HG03469 (cell line): ENCODE measurements at regions not wholly inside any gene's neighbourhood (a gene's known extent, or its start where the extent isn't known, plus 50 kb on each side); places are given as distances from the start of the nearest gene placed in this dataset.
A peak's percentile ranks its signal among the peaks of the same experiment; 100 is the strongest.
"Not testable (repeated sequence)": the region's sequence is repeated elsewhere in the genome, so short reads cannot be mapped to it uniquely, and the experiment has no call there.

Experiments
- ATAC-seq: cut with Tn5 transposase; IDR thresholded peaks from one replicate; pipeline ENCODE4 v1.9.1; 2021; ENCODE audit warnings: mild to moderate bottlenecking, moderate library complexity, moderate number of reproducible peaks; ENCODE audit not compliant: unreplicated experiment

DNA sequence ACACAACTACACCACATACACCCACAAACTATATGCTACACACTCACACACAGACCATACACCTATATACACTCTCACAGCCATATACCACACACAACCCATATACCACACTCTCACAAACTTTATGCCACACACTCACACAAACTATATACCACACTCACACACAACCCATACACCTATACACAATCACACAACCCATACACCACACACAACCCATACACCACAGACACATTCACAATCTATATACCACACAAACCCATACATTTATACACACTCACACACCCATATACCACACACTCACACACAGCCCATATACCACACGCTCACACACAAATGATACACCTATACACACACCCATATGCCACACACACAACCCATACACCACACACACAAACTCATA, 163.3 kb downstream of the TMEM121 start:
- no peak for ATAC-seq

DNA sequence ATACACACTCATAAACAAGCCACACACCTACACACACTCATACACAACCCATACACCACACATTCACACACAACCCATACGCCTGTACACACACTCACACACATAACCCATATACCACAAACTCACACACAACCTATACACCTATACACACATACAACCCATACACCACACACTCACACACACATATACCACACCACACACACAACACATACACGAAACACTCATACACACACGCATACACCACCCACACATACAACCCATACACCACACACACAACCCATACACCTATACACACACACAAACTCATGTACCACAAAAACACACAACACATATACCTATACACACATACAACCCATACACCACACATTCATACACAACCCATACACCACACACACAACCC, 164.3 kb downstream of the TMEM121 start:
- ATAC-seq: no peak

DNA sequence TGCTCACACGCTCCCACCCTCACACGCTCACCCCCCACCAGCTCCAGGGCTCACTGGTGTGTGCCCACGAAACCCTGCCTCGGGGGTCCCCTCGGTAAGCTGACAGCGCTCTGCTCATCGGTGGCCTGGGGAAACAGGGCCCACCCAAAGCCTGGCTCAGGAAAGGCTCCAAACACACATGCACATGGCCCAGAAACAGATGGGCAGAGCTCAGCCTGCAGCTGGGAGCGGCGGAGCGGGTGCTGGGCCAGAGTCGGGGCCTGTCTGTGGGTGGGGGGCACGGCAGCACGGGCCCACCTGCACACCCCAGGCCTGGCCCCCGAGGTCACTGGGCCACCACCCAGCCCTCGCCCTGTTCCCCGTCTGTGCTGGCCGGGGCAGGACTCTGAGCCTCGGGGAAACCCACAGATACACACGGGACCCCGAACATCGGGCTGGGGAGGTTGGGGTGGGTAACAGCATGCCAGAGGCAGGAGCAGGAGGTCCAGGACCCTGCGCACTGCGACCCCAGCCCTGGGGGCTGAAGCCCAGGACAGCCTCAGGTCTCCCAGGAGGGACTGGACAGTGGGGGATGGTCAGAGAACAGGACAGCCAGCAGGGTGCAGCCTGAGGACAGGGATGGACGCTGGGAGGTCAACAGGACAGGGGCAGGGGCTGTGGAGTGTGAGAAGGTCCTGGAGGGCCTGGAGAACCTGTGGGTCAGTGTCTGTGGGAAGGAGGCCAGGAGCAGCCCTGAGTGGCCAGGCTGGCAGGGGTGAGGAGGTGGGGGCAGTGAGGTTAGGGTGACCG, 165.1 kb downstream of the TMEM121 start:
- not testable (repeated sequence) for ATAC-seq

DNA sequence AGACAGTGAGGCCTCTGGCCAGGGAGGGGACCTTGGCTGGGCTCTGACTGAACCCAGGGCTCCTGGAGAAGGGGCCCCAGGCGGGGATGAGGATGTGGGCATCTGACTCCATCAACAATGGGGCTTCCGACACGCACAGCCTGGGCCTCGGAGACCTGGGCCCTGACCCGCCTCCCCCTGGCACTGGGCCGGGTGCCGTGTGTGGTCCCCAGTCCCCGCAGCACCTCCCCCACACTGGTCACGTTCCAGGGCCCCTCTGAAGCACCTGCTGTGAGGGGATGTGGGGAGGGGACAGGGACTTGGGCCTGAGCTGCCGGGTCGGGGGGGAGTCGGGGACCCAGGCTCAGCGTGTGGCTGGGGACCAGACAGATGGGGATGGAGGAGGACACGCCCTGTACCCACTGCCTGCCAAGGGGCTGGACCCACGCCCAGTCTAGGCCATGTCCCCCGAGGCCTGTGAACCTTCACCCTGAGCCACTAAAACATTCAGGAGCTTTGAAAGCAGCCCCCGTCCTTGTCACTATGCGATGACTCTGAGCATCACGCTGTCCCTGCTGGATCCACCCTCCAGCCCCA, 165.8 kb downstream of the TMEM121 start:
- ATAC-seq: not testable (repeated sequence)

DNA sequence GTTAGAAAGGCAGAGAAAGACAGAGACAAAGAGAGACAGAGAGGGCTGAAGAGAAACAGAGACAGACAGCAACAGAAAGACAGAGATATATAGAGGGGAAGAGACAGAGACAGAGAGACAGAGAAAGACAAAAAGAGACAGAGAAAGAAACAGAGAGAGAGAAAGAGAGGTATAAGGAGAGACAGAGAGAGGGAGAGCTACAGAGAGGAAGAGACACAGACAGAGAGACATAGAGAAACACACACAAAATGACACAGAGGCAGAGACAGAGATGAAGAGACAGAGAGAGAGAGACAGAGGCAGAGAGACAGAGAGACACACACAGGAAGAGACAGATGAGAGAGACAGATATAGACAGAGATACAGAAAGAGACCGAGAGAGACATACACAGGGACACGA, 168.6 kb downstream of the TMEM121 start:
- no peak for ATAC-seq

DNA sequence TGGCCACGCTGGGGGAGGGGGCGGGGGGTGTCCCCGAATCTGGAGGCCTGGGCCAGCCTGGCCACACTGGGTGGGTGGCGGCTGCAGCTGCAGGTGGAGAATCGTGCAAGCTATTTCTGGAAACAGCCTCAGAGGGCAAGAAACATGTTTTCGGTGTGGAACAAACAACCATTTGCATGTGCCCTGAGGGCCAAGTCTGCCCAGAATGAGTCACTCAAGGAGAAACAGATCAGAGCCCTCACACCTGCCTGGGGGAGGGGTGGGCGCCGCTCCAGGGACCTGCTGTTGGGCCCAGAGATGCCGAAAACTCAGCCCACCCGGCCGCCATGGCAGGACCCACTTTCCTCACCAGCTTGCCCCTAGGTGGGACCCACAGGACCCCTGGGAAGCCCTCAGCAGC, 170.0 kb downstream of the TMEM121 start:
- ATAC-seq: peak; percentile 37

DNA sequence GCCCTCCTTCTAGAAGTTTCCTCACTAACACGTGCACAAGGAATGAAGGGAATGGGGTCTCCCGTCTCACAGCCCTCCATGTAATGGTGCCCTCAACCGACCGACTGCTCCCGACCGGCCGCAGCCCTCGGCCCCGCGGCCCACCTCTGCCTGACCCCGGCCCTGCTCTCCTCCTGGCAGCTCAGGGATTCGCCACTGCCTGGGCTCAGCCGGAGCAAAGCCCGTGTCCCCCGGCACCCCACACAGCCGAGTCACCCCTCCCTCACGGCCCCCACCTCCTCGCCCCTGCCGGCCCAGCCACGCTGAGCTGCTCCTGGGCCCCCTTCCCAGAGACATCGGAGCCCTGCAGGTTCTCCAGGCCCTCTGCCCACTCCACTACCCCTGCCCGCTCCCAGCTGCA, 171.0 kb downstream of the TMEM121 start:
- not testable (repeated sequence) for ATAC-seq

DNA sequence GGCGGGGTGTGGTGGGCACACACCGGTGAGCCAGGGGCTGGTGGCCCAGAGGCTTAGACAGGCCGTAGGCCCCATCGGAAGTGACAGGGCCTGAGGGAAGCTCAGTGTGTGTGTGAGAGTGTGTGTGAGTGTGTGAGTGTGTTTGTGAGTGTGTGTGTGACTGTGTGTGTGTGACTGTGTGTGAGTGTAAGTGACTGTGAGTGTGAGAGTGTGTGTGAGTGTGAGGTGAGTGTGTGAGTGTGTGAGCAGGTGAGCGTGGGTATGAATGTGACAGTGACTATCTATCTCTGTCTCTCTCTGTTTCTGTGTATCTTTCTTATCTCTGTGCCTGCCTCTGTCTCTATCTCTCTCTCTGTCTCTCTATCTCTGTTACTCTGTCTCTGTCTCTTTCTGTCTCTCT, 171.6 kb downstream of the TMEM121 start:
- not testable (repeated sequence) for ATAC-seq

DNA sequence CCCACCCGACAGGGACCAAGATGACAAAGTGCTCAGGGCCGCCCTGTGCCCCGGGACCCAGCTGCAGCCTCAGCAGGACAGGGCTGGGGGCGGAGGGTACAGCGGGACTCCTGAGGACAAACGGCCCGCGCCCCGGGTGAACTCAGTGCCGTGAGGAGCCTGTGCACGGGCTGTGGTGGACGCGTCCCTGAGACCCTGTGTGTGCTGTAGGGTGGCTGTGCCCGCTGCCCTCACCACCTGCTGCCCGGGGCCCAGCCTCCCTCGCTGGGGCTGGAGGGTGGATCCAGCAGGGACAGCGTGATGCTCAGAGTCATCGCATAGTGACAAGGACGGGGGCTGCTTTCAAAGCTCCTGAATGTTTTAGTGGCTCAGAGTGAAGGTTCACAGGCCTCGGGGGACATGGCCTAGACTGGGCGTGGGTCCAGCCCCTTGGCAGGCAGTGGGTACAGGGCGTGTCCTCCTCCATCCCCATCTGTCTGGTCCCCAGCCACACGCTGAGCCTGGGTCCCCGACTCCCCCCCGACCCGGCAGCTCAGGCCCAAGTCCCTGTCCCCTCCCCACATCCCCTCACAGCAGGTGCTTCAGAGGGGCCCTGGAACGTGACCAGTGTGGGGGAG, 172.7 kb downstream of the TMEM121 start:
- ATAC-seq: not testable (repeated sequence)

DNA sequence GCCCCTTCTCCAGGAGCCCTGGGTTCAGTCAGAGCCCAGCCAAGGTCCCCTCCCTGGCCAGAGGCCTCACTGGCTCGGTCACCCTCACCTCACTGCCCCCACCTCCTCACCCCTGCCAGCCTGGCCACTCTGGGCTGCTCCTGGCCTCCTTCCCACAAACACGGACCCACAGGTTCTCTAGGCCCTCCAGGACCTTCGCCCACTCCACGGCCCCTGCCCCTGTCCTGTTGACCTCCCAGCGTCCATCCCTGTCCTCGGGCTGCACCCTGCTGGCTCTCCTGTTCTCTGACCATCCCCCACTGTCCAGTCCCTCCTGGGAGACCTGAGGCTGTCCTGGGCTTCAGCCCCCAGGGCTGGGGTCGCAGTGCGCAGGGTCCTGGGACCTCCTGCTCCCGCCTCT, 173.3 kb downstream of the TMEM121 start:
- not testable (repeated sequence) for ATAC-seq

DNA sequence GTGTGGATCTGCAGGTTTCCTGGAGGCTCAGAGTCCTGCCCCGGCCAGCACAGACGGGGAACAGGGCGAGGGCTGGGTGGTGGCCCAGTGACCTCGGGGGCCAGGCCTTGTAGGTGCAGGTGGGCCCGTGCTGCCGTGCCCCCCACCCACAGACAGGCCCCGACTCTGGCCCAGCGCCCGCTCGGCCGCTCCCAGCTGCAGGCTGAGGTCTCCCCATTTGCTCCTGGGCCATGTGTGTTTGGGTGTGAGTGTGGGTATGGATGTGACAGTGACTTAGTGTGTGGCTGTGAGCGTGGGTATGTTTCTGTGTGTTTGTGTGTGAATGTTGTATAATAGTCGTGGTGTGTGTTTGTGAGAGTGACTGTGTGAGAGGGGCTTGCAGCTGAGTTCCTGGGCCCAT, 173.8 kb downstream of the TMEM121 start:
- ATAC-seq: not testable (repeated sequence)

DNA sequence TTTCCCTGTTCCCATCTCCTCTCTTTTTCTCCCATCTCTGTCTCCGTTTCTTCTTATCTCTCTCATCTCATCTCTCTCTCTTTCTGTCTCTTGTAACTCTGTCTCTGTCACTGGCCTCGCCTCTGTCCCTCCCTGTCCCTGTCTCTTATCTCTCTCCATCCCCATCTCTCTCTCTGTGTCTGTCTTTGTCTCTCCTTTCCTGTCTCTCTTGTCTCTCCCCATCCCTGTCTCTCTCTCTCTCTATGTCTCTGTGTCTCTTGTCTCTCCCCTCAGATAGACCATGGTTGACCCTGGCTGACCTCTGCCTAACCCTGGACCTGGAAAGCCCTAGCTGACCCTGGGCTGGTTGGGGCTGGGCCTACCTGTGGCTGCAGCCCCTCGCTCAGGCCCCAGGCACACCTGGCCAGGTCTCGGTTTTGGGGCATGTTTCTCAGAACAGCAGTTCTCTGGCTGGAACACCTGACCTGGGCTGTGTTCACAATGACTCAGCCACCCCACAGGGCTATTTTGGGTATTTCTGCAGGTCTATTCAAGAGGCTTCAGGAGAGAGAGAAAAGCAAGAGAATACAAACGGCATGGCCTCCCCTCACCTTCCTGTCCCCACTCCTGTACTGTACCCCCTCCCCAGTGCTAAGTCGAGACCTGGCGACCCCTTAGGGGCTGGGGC, 174.4 kb downstream of the TMEM121 start:
- ATAC-seq: peak; percentile 23

DNA sequence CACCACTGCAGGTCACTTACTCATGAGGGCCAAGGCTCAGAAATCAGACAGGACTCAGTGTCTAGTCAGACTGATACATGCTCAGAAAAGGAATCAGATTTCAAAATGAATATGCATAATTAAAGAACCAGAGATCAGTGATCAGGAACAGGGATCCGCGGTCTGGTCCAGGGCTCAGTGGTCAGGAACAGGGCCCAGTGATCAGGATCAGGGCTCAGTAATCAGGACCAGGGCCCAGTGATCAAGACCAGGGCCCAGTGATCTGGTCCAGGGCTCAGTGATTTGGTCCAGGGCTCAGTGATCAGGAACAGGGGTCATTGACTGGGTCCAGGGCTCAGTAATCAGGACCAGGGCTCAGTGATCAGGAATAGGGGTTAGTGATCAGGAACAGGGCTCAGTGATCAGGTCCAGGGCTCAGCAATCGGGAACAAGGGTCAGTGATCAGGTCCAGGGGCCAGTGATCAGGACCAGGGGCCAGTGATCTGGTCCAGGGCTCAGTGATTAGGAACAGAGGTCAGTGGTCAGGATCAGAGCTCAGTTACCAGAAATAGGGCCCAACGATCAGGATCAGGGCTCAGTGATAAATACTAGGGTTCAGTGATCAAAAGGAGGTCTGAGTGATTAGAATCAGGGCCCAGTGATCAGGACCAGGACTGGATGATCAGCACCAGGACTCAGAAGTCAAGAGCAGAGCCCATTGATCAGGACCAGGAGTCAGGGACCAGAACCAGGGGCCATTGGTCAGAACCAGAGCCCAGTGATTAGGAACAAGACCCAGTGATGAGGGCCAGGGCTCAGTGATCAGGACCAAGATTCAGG, 175.3 kb downstream of the TMEM121 start:
- no peak for ATAC-seq

DNA sequence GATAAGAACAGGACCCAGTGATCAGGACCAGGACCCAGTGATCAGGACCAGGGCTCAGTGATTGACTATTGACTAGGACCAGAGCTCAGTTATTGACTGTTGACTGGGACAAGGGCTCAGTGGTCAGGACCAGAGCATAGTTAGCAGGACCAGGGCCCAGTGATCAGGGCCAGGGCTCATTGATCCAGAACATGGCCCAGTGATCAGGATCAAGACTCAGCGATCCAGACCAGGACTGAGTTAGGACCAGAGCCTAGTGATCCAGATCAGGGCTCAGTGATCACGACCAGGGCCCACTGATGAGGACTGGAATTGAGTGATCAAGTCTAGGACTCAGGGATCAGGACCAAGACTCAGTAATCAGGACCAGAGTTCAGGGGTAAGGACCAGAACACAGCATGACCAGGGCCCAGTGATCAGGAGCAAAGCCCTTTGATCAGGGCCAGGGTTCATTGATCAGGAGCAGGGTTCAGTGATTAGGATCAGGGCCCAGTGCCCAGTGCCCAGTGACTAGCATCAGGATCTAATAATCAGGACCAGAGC, 176.0 kb downstream of the TMEM121 start:
- ATAC-seq: no peak

DNA sequence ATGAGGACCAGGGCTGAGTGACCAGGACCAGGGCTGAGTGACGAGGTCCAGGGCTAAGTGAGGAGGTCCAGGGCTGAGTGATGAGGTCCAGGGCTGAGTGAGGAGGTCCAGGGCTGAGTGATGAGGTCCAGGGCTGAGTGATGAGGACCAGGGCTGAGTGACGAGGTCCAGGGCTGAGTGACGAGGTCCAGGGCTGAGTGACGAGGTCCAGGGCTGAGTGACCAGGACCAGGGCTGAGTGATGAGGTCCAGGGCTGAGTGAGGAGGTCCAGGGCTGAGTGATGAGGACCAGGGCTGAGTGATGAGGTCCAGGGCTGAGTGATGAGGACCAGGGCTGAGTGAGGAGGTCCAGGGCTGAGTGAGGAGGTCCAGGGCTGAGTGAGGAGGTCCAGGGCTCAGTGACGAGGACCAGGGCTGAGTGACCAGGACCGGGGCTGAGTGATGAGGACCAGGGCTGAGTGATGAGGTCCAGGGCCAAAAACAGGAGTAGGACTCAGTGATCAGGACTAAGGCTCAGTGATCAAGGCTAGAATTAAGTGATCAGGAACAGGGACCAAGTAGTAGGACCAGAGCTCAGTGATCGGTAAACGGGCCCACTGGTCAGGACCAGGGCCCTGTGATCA, 176.8 kb downstream of the TMEM121 start:
- ATAC-seq: not testable (repeated sequence)

DNA sequence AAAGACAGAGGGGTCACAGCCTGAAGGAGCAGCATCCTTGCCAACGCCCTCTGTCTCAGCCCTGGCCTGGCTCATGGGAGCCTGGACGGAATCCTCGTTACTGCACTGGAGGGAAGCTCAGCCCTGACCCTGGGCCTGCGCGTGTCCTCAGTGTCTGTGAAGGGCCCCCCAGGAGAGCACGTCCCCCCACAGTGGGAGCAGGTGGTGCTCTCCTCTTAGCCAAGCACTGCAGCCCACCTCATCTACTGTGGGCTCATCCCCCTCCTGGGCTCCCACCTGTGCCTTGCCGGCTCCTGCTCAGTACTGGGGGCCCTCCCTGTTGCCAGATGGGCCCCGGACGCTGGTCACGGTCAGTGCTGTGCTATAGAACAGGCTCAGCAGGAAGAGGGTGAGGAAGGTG, 177.7 kb downstream of the TMEM121 start:
- not testable (repeated sequence) for ATAC-seq

DNA sequence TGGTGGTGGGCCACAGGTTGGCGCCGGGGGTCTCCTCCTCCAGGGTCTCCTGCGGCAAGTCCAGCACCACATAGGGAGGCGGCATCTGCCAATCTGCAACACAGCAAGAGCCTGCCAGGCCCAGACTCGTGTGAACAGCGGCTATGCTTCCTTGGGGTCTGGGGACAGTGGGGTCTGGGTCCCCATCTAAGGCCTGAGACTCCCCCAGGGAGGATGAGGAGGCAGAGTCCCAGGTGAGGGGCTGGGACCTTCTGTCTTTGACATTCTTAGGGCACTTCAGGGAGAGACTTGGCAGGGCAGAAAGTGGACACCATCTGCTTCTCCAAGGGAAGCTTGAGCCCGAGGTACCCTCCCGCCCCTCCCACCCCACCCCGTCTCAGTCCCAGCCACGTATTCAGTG, 178.1 kb downstream of the TMEM121 start:
- not testable (repeated sequence) for ATAC-seq

DNA sequence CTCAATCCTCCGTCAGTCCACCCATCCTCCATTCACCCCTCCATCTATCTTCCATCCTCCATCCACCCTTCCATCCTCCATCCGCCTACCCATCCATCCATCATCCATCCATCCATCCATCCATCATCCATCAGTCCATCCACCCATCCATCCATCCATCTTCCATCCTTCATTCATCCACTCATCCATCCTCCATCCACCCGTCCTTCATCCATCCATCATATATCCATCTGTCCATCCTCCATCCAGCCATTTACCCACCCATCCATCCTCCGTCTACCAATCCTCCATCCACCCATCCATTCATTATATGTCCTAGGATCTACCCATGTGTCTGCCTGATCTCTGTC, 179.1 kb downstream of the TMEM121 start:
- ATAC-seq: not testable (repeated sequence)

DNA sequence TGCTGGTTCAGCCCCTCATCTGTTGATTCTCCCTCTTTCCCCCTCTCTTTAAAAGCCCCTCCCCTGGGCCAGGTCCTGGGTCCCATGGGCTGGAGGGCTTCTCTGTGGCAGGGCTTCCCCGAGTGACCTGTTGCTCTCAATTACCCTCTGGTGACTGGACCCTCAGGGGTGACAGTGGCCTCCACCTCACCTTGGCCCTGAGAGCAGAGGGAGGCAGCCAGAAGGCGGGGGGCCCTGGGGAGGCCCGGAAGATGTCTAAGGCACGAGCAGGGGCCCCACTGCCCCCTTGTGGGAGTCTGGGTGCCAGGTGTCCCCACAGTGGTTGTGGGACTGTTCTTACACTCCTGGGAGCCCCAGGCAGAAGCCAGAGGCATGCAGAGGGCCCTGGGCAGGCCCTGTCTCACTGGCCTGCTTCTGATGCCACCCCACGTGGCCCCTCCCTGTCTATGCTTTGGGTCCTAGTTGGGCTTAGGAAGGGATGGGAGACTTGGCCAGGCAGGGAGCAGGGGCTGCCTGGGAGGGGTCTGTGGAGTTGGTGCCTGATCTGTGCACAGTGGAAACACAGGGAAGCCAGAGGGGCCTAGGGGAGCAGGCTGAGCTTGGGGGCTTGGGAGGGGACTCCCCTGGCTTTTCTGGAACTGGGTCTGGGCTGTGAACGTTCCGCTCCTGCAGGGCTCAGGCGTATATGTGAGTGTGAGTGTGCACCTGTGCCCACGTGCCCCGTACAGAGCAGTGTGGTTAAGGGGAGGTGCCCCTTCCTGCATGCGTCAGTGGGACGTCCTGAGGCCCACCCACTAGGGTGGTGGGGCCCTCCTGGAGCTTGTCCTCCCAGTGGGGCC, 179.7 kb downstream of the TMEM121 start:
- not testable (repeated sequence) for ATAC-seq
